ENCODE measurements at regions not wholly inside any gene's neighbourhood (a gene's known extent, or its start where the extent isn't known, plus 50 kb on each side); places are given as distances from the start of the nearest gene placed in this dataset.

- Histone ChIP-seq H3F3A (ENCODE audit: insufficient read depth, low read length, poor library complexity, severe bottlenecking) (no peaks in the 10 kb centered on the region), H3K27me3 (ENCODE audit: insufficient read depth, low read depth, low read length) (no peaks in the 10 kb centered on the region), H3K9ac (ENCODE audit: low read length) (no peak overlapping the region), H4K20me1 (ENCODE audit: insufficient read depth) (no peaks in the 10 kb centered on the region), H3K9me3 (ENCODE audit: low read length) (no peaks in the 10 kb centered on the region), H3K4me2 (ENCODE audit: low read length) (no peak overlapping the region), H3K9me2 (ENCODE audit: insufficient read depth, low read length) (no peaks in the 10 kb centered on the region), H3K36me3 (ENCODE audit: insufficient read depth, low read length) (no peaks in the 10 kb centered on the region), H3K4me3 (ENCODE audit: low read length) (no peak overlapping the region), H3K27ac (ENCODE audit: low read length) (no peak overlapping the region), H2AFZ (ENCODE audit: low read depth, low read length) (no peak overlapping the region), H3K79me2 (replicated peaks; ENCODE audit: insufficient read depth, low read length) (no peaks in the 10 kb centered on the region)
- TF ChIP-seq RAD21 (conservative IDR thresholded peaks at IDR 0.05) (no peak), EZH2 (IDR thresholded peaks at IDR 0.05; ENCODE audit: borderline replicate concordance, insufficient read depth, low read length, poor library complexity, severe bottlenecking) (no peak), EP300 (conservative IDR thresholded peaks at IDR 0.05; ENCODE audit: poor library complexity, severe bottlenecking) (no peak), MXI1 (conservative IDR thresholded peaks at IDR 0.05; ENCODE audit: poor library complexity, severe bottlenecking) (no peak), SMC3 (conservative IDR thresholded peaks at IDR 0.05; ENCODE audit: poor library complexity) (no peak), POLR2AphosphoS5 (IDR thresholded peaks at IDR 0.05) (no peak), CTCF (IDR thresholded peaks at IDR 0.05; ENCODE audit: poor library complexity, severe bottlenecking) (no peak), TAF1 (IDR thresholded peaks at IDR 0.05; ENCODE audit: low read depth) (no peak)
- TF ChIP-seq, protein P1, sequence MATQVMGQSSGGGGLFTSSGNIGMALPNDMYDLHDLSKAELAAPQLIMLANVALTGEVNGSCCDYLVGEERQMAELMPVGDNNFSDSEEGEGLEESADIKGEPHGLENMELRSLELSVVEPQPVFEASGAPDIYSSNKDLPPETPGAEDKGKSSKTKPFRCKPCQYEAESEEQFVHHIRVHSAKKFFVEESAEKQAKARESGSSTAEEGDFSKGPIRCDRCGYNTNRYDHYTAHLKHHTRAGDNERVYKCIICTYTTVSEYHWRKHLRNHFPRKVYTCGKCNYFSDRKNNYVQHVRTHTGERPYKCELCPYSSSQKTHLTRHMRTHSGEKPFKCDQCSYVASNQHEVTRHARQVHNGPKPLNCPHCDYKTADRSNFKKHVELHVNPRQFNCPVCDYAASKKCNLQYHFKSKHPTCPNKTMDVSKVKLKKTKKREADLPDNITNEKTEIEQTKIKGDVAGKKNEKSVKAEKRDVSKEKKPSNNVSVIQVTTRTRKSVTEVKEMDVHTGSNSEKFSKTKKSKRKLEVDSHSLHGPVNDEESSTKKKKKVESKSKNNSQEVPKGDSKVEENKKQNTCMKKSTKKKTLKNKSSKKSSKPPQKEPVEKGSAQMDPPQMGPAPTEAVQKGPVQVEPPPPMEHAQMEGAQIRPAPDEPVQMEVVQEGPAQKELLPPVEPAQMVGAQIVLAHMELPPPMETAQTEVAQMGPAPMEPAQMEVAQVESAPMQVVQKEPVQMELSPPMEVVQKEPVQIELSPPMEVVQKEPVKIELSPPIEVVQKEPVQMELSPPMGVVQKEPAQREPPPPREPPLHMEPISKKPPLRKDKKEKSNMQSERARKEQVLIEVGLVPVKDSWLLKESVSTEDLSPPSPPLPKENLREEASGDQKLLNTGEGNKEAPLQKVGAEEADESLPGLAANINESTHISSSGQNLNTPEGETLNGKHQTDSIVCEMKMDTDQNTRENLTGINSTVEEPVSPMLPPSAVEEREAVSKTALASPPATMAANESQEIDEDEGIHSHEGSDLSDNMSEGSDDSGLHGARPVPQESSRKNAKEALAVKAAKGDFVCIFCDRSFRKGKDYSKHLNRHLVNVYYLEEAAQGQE (IDR thresholded peaks at IDR 0.05; ENCODE audit: borderline replicate concordance), result no peak
Observed at GRCh38 chr5:89706731-89707130, 702.8 kb downstream of the CETN3 start.

- Histone ChIP-seq H3K79me2 (replicated peaks; ENCODE audit: insufficient read depth, low read length) (no peaks in the 10 kb centered on the region), H3K4me3 (ENCODE audit: low read length) (peak overlapping the region; percentile 27), H3K9me2 (ENCODE audit: insufficient read depth, low read length) (no peaks in the 10 kb centered on the region), H3K4me2 (ENCODE audit: low read length) (peak overlapping the region; percentile 54), H3K36me3 (ENCODE audit: insufficient read depth, low read length) (no peaks in the 10 kb centered on the region), H2AFZ (ENCODE audit: low read depth, low read length) (peak overlapping the region; percentile 2), H4K20me1 (ENCODE audit: insufficient read depth) (no peaks in the 10 kb centered on the region), H3K27ac (ENCODE audit: low read length) (peak overlapping the region; percentile 64), H3F3A (ENCODE audit: insufficient read depth, low read length, poor library complexity, severe bottlenecking) (no peaks in the 10 kb centered on the region), H3K9me3 (ENCODE audit: low read length) (no peaks in the 10 kb centered on the region), H3K27me3 (ENCODE audit: insufficient read depth, low read depth, low read length) (no peaks in the 10 kb centered on the region), H3K9ac (ENCODE audit: low read length) (peak overlapping the region; percentile 11)
- no peak for TF ChIP-seq SMC3 (conservative IDR thresholded peaks at IDR 0.05; ENCODE audit: poor library complexity)
Observed at GRCh38 chr5:89703817-89704216, 705.7 kb downstream of the CETN3 start.

- H3K9me3 ChIP-seq (ENCODE audit: low read length), result no peaks in the 10 kb centered on the region
- TF ChIP-seq SMC3 (conservative IDR thresholded peaks at IDR 0.05; ENCODE audit: poor library complexity), result no peak
- TF ChIP-seq, protein P1 (IDR thresholded peaks at IDR 0.05; ENCODE audit: borderline replicate concordance), result no peak
- no peak for TF ChIP-seq RAD21 (conservative IDR thresholded peaks at IDR 0.05)
- no peak for TF ChIP-seq CTCF (IDR thresholded peaks at IDR 0.05; ENCODE audit: poor library complexity, severe bottlenecking)
- TF ChIP-seq POLR2AphosphoS5 (IDR thresholded peaks at IDR 0.05), result no peak
- no peak for TF ChIP-seq EP300 (conservative IDR thresholded peaks at IDR 0.05; ENCODE audit: poor library complexity, severe bottlenecking)
- TF ChIP-seq TAF1 (IDR thresholded peaks at IDR 0.05; ENCODE audit: low read depth), result no peak
- no peak overlapping the region for H3K4me3 ChIP-seq (ENCODE audit: low read length)
- H3K9me2 ChIP-seq (ENCODE audit: insufficient read depth, low read length), result no peaks in the 10 kb centered on the region
- no peaks in the 10 kb centered on the region for H3K27me3 ChIP-seq (ENCODE audit: insufficient read depth, low read depth, low read length)
- no peaks in the 10 kb centered on the region for H3K79me2 ChIP-seq (replicated peaks; ENCODE audit: insufficient read depth, low read length)
- no peak overlapping the region for H3K9ac ChIP-seq (ENCODE audit: low read length)
- no peaks in the 10 kb centered on the region for H3F3A ChIP-seq (ENCODE audit: insufficient read depth, low read length, poor library complexity, severe bottlenecking)
- no peak overlapping the region for H2AFZ ChIP-seq (ENCODE audit: low read depth, low read length)
- no peaks in the 10 kb centered on the region for H3K36me3 ChIP-seq (ENCODE audit: insufficient read depth, low read length)
- no peak overlapping the region for H3K4me2 ChIP-seq (ENCODE audit: low read length)
- H3K27ac ChIP-seq (ENCODE audit: low read length), result no peak overlapping the region
- H4K20me1 ChIP-seq (ENCODE audit: insufficient read depth), result no peaks in the 10 kb centered on the region
Observed at GRCh38 chr5:89698028-89698427, 711.5 kb downstream of the CETN3 start.

All from neural cell (in vitro differentiated cells).